GM23248 (cell line): ENCODE measurements at regions not wholly inside any gene's neighbourhood (a gene's known extent, or its start where the extent isn't known, plus 50 kb on each side); places are given as distances from the start of the nearest gene placed in this dataset.

Source experiments
- DNase-seq: peaks from one replicate; pipeline ENCODE4 v3.0.0-alpha.2; 2015
- H2AFZ ChIP-seq: fragments of 200-600 bp; sonication (generic); 2 replicates; pipeline ENCODE4 v1.6.1; 2016; ENCODE audit warnings: antibody characterized with exemption
- H3F3A ChIP-seq: fragments of 200-600 bp; sonication (generic); 2 replicates; pipeline ENCODE4 v1.6.1; 2016; ENCODE audit warnings: mild to moderate bottlenecking, antibody characterized with exemption, mixed run types; ENCODE audit not compliant: insufficient read depth
- H3K27ac ChIP-seq: fragments of 200-600 bp; sonication (generic); 2 replicates; pipeline ENCODE4 v1.5.1; 2016; ENCODE audit warnings: mild to moderate bottlenecking
- H3K27me3 ChIP-seq: fragments of 200-600 bp; sonication (generic); replicated peaks from 2 replicates; pipeline ENCODE4 v1.6.1; 2016; ENCODE audit warnings: mild to moderate bottlenecking; ENCODE audit not compliant: insufficient read depth
- H3K36me3 ChIP-seq: fragments of 200-600 bp; sonication (generic); 2 replicates; pipeline ENCODE4 v1.6.1; 2016; ENCODE audit warnings: low read depth, mild to moderate bottlenecking
- H3K4me1 ChIP-seq: fragments of 200-600 bp; sonication (generic); 2 replicates; pipeline ENCODE4 v1.6.1; 2016; ENCODE audit warnings: mild to moderate bottlenecking; ENCODE audit not compliant: insufficient read depth
- H3K4me2 ChIP-seq: fragments of 200-600 bp; sonication (generic); one replicate; pipeline ENCODE4 v1.6.1; 2016; ENCODE audit warnings: mild to moderate bottlenecking; ENCODE audit not compliant: unreplicated experiment
- H3K4me3 ChIP-seq: fragments of 200-600 bp; sonication (generic); 2 replicates; pipeline ENCODE4 v1.5.1; 2016; ENCODE audit warnings: mild to moderate bottlenecking
- H3K79me2 ChIP-seq: fragments of 200-600 bp; sonication (generic); 2 replicates; pipeline ENCODE4 v1.6.1; 2016; ENCODE audit warnings: mild to moderate bottlenecking; ENCODE audit not compliant: insufficient read depth
- H3K9ac ChIP-seq: fragments of 200-600 bp; sonication (generic); 2 replicates; pipeline ENCODE4 v1.6.1; 2016; ENCODE audit warnings: mild to moderate bottlenecking
- H3K9me2 ChIP-seq: fragments of 200-600 bp; sonication (generic); 2 replicates; pipeline ENCODE4 v1.6.1; 2016; ENCODE audit warnings: mixed run types, mild to moderate bottlenecking, moderate library complexity; ENCODE audit not compliant: insufficient read depth
- H3K9me3 ChIP-seq: fragments of 200-600 bp; sonication (generic); one replicate; pipeline ENCODE4 v1.6.1; 2017; ENCODE audit warnings: low read depth
- H4K20me1 ChIP-seq: fragments of 200-600 bp; sonication (generic); 2 replicates; pipeline ENCODE4 v1.6.0; 2016; ENCODE audit not compliant: insufficient read depth
- EZH2 ChIP-seq: fragments of 200-600 bp; sonication (generic); IDR thresholded peaks from 2 replicates; pipeline ENCODE4 v1.6.1; 2018; ENCODE audit warnings: antibody characterized with exemption, mild to moderate bottlenecking; ENCODE audit not compliant: insufficient read depth, poor library complexity, severe bottlenecking
- EZH2phosphoT487 ChIP-seq: fragments of 200-600 bp; sonication (generic); IDR thresholded peaks from 2 replicates; pipeline ENCODE4 v1.6.1; 2018; ENCODE audit warnings: antibody characterized with exemption, moderate library complexity, mild to moderate bottlenecking, low read depth; ENCODE audit not compliant: insufficient read depth
- WGBS, 2 experiments: methylation state at CpG; one replicate each; pipeline ENCODE4 v1.1.6; 2015 to 2017; ENCODE audit warnings: low lambda C conversion rate in 2 of 2, low coverage in 1 of 2; ENCODE audit errors: missing lambda C conversion rate in 2 of 2; 5-methylcytosine and 5-hydroxymethylcytosine counted together
- in situ Hi-C: fragments of 300-500 bp; cut with MboI; formaldehyde crosslinking; loops from 2 replicates; pipeline ENCODE4 v1.15.0; 2020

DNA sequence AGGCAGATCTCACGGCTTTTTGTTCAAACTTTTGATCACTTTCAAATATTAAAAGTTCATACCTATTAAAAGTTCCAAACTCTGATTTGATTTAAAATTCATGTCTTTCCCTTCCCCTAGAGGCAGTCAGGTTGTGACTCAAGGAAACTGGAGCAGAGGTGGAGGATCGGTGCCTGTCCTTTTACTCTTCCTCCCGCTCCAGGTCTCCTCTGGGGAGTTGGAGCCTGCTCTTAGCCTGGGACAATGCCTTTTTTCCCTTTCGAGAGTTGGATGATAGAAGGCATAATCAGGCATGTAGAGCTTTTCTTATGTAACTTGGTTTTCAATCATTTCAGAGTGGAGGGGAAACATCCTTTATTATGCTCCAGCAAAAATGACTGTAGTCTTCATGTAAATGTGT is 1706.1 kb upstream of the CELF4 start:
- WGBS, 2 experiments = 77 to 82% methylated on average over 4 of the region's 4 CpGs

DNA sequence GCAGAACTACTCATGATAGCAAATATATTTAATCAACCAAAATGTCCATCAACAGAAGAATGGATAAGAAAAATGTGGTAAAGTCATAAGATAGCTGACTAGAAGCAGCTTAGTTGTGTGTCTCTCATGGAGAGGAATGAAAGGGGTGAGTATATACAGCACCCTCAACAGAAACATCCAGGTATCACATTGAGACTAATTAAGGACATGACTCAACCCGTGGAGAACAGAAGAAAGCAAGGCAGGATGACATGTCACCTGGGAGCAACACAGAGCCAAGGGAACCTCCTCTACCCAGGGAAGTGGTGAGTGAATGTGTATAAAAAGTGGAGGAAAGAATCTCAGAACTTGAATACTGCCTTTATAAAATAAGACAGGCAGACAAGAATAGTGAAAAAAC is 1695.0 kb upstream of the CELF4 start:
- no peaks in the 10 kb centered on the region for H4K20me1 ChIP-seq
- no peak overlapping the region for H3K4me2 ChIP-seq
- no peak for DNase-seq
- no peak overlapping the region for H3K9ac ChIP-seq
- TF ChIP-seq EZH2phosphoT487 (no peak), EZH2 (no peak)
- no peaks in the 10 kb centered on the region for H3K79me2 ChIP-seq
- in situ Hi-C loops = no loop called here
- H3K9me2 ChIP-seq = no peaks in the 10 kb centered on the region
- H2AFZ ChIP-seq = no peak overlapping the region
- no peaks in the 10 kb centered on the region for H3K9me3 ChIP-seq
- H3F3A ChIP-seq = no peaks in the 10 kb centered on the region
- H3K27ac ChIP-seq = no peak overlapping the region
- no peak overlapping the region for H3K4me3 ChIP-seq
- H3K36me3 ChIP-seq = no peaks in the 10 kb centered on the region
- 50 to 52% methylated on average over 1 of the region's 1 CpG for WGBS, 2 experiments
- H3K4me1 ChIP-seq = no peaks in the 10 kb centered on the region
- no peaks in the 10 kb centered on the region for H3K27me3 ChIP-seq

More for the DNA sequence above, 1706.1 kb upstream of the CELF4 start:
- H3K4me2 ChIP-seq = no peak overlapping the region
- no peaks in the 10 kb centered on the region for H3K79me2 ChIP-seq
- no peak overlapping the region for H3K27ac ChIP-seq
- H4K20me1 ChIP-seq = no peaks in the 10 kb centered on the region
- no peak for TF ChIP-seq EZH2
- no peak for TF ChIP-seq EZH2phosphoT487
- in situ Hi-C loops = no loop called here
- no peaks in the 10 kb centered on the region for H3K9me2 ChIP-seq
- no peak for DNase-seq
- no peak overlapping the region for H3K4me3 ChIP-seq
- no peaks in the 10 kb centered on the region for H3K36me3 ChIP-seq
- H3K4me1 ChIP-seq = no peaks in the 10 kb centered on the region
- H3K27me3 ChIP-seq = no peaks in the 10 kb centered on the region
- H3K9me3 ChIP-seq = no peaks in the 10 kb centered on the region
- H2AFZ ChIP-seq = no peak overlapping the region
- H3K9ac ChIP-seq = no peak overlapping the region
- H3F3A ChIP-seq = no peaks in the 10 kb centered on the region

DNA sequence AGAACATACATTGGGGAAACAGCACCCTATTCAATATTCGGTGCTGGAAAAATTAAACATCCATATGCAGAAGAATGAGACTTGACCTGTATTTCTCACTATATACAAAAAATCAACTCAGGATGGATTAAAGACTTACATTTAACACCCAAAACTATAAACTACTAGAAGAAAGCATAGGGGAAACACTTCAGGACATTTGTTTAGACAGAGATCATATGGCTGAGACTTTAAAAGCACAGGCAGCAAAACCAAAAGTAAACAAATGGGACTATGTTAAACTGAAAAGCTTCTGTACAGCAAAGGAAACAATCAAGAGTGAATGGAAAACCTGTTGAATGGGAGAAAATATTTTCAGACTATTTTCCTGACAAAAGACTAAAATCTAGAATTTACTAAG is 1694.1 kb upstream of the CELF4 start:
- in situ Hi-C loops = no loop called here
- H3K9me3 ChIP-seq = no peaks in the 10 kb centered on the region
- no peaks in the 10 kb centered on the region for H3K9me2 ChIP-seq
- WGBS, 2 experiments = 75 to 77% methylated on average over 1 of the region's 1 CpG
- H3K36me3 ChIP-seq = no peaks in the 10 kb centered on the region
- no peak for DNase-seq
- no peak overlapping the region for H3K9ac ChIP-seq
- TF ChIP-seq EZH2phosphoT487 = no peak
- TF ChIP-seq EZH2 = no peak
- H3F3A ChIP-seq = no peaks in the 10 kb centered on the region
- no peaks in the 10 kb centered on the region for H3K4me1 ChIP-seq
- H3K27ac ChIP-seq = no peak overlapping the region
- no peaks in the 10 kb centered on the region for H4K20me1 ChIP-seq
- no peak overlapping the region for H3K4me3 ChIP-seq
- no peak overlapping the region for H2AFZ ChIP-seq
- H3K79me2 ChIP-seq = no peaks in the 10 kb centered on the region
- no peaks in the 10 kb centered on the region for H3K27me3 ChIP-seq
- H3K4me2 ChIP-seq = no peak overlapping the region

DNA sequence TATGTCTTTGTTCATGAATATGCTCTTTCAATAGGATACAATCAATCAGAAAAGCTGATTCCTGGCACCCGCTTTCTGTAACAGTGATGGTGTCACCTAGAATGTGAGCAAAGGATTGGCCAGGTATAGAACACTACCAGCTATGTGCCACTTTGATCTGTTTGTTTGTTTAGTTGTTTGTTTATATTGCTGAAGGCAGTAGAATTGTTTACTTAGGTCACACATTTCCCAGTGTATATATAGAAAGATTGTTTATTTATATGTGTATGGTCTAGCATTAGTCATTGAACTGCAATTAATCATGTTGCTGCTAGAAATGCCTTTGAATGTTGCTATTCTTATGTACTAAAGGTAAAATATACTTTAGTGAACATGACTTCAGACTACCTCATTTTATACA is 1678.6 kb upstream of the CELF4 start:
- no peaks in the 10 kb centered on the region for H3K4me1 ChIP-seq
- H3K4me2 ChIP-seq = no peak overlapping the region
- 82% methylated on average over 1 of the region's 1 CpG for WGBS, 2 experiments
- in situ Hi-C loops = no loop called here
- no peak for DNase-seq
- H4K20me1 ChIP-seq = no peaks in the 10 kb centered on the region
- no peak overlapping the region for H3K27ac ChIP-seq
- H3K27me3 ChIP-seq = no peaks in the 10 kb centered on the region
- TF ChIP-seq EZH2 = no peak
- TF ChIP-seq EZH2phosphoT487 = no peak
- H3K36me3 ChIP-seq = no peaks in the 10 kb centered on the region
- no peak overlapping the region for H2AFZ ChIP-seq
- no peaks in the 10 kb centered on the region for H3K9me3 ChIP-seq
- no peaks in the 10 kb centered on the region for H3K79me2 ChIP-seq
- H3K4me3 ChIP-seq = no peak overlapping the region
- H3K9ac ChIP-seq = no peak overlapping the region
- no peaks in the 10 kb centered on the region for H3K9me2 ChIP-seq
- H3F3A ChIP-seq = no peaks in the 10 kb centered on the region

DNA sequence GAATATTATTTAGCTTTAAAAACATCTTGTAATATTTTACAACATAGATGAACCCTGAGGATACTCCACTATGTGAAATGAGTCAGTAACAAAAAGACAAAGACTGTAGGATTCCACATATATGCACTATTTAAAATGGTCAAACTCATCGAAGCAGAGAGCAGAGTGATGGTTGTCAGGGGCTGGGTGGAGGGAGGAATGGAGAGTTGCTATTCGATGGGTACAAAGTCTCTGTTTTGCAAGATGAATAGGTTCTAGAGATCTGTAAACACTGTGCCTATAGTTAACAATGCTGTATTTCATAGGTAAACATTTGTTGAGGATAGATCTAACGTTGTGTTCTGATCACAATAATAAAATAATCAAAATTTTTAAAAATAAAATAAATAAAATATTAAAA is 1675.9 kb upstream of the CELF4 start:
- Histone ChIP-seq H3K9ac (no peak overlapping the region), H3K9me2 (no peaks in the 10 kb centered on the region), H3K9me3 (no peaks in the 10 kb centered on the region), H4K20me1 (no peaks in the 10 kb centered on the region), H3K4me1 (no peaks in the 10 kb centered on the region), H3K4me3 (no peak overlapping the region), H3F3A (no peaks in the 10 kb centered on the region), H3K4me2 (no peak overlapping the region), H3K27ac (no peak overlapping the region), H3K36me3 (no peaks in the 10 kb centered on the region), H3K27me3 (no peaks in the 10 kb centered on the region), H3K79me2 (no peaks in the 10 kb centered on the region), H2AFZ (no peak overlapping the region)
- in situ Hi-C loops = no loop called here
- no peak for DNase-seq
- WGBS, 2 experiments = 54 to 71% methylated on average over 3 of the region's 3 CpGs
- TF ChIP-seq EZH2 (no peak), EZH2phosphoT487 (no peak)
